WTC11 (cell line): ENCODE measurements at regions not wholly inside any gene's neighbourhood (a gene's known extent, or its start where the extent isn't known, plus 50 kb on each side); places are given as distances from the start of the nearest gene placed in this dataset.

Source experiments
- ATAC-seq: fragments of 200-7000 bp; cut with Tn5 transposase; 2 replicates; pipeline ENCODE4 v1.10.0; 2021; ENCODE audit warnings: mild to moderate bottlenecking, moderate library complexity
- CTCF ChIA-PET: fragments of 300-600 bp; sonication (Branson Sonifier 250); formaldehyde crosslinking; loops from one replicate; lab custom pipeline; 2021; ENCODE audit warnings: antibody characterized with exemption; lab: Charles Lee
- POLR2A ChIA-PET: fragments of 350-600 bp; sonication (Branson Sonifier 250); formaldehyde crosslinking; loops from one replicate; lab custom pipeline; 2021; ENCODE audit warnings: antibody characterized with exemption; lab: Charles Lee
- DNase-seq: peaks from one replicate; pipeline ENCODE4 v3.0.0; 2021; ENCODE audit warnings: low spot score
- H3K27ac Mint-ChIP-seq: 2 replicates; pipeline ENCODE4 v1.8.0; 2021; ENCODE audit warnings: mixed read lengths
- H3K27me3 Mint-ChIP-seq: 2 replicates; pipeline ENCODE4 v1.8.0; 2021; ENCODE audit warnings: low read depth, mild to moderate bottlenecking, moderate library complexity, mixed read lengths
- H3K36me3 Mint-ChIP-seq: 2 replicates; pipeline ENCODE4 v1.8.0; 2021; ENCODE audit warnings: mixed read lengths
- H3K4me1 Mint-ChIP-seq: 2 replicates; pipeline ENCODE4 v1.8.0; 2022; ENCODE audit warnings: mixed read lengths
- H3K4me3 Mint-ChIP-seq: 2 replicates; pipeline ENCODE4 v1.8.0; 2021; ENCODE audit warnings: mild to moderate bottlenecking, moderate library complexity, mixed read lengths
- H3K9me3 Mint-ChIP-seq: 2 replicates; pipeline ENCODE4 v1.8.0; 2021; ENCODE audit warnings: mixed read lengths
- CREM ChIP-seq: sonication (generic); formaldehyde crosslinking; IDR thresholded peaks from 2 replicates; pipeline ENCODE4 v1.8.1; 2022; ENCODE audit warnings: mild to moderate bottlenecking, missing genetic modification reagents, moderate library complexity
- GRHL2 ChIP-seq: fragments of 250-450 bp; sonication (Bioruptor Pico); IDR thresholded peaks from 2 replicates; pipeline ENCODE4 v1.8.0; 2022; ENCODE audit warnings: mild to moderate bottlenecking, moderate library complexity; ENCODE audit not compliant: insufficient replicate concordance, severe bottlenecking
- MXD4 ChIP-seq: fragments of 250-450 bp; sonication (Bioruptor Pico); IDR thresholded peaks from 2 replicates; pipeline ENCODE4 v1.8.0; 2021; ENCODE audit warnings: mild to moderate bottlenecking, moderate library complexity, borderline replicate concordance
- NFYB ChIP-seq: sonication (generic); formaldehyde crosslinking; conservative IDR thresholded peaks from 2 replicates; pipeline ENCODE4 v1.8.0; 2022; ENCODE audit warnings: low read depth, missing genetic modification reagents
- NR1H2 ChIP-seq: sonication (generic); formaldehyde crosslinking; IDR thresholded peaks from 2 replicates; pipeline ENCODE4 v1.9.0; 2021; ENCODE audit warnings: mild to moderate bottlenecking, moderate library complexity, missing genetic modification reagents
- RELA ChIP-seq: sonication (generic); formaldehyde crosslinking; IDR thresholded peaks from 2 replicates; pipeline ENCODE4 v1.8.1; 2022; ENCODE audit warnings: missing genetic modification reagents, mild to moderate bottlenecking, borderline replicate concordance
- SMAD3 ChIP-seq: sonication (generic); formaldehyde crosslinking; IDR thresholded peaks from 2 replicates; pipeline ENCODE4 v1.8.0; 2022; ENCODE audit warnings: missing genetic modification reagents, mild to moderate bottlenecking, borderline replicate concordance
- SMAD4 ChIP-seq: sonication (generic); formaldehyde crosslinking; IDR thresholded peaks from 2 replicates; pipeline ENCODE4 v1.8.0; 2022; ENCODE audit warnings: mild to moderate bottlenecking, missing genetic modification reagents
- TEAD1 ChIP-seq: sonication (generic); formaldehyde crosslinking; IDR thresholded peaks from 2 replicates; pipeline ENCODE4 v1.8.0; 2022; ENCODE audit warnings: mild to moderate bottlenecking, missing genetic modification reagents
- TF ChIP-seq, protein P1 (sequence below): sonication (generic); formaldehyde crosslinking; IDR thresholded peaks from 2 replicates; pipeline ENCODE4 v1.8.1; 2023; ENCODE audit warnings: mild to moderate bottlenecking, missing genetic modification reagents, moderate library complexity
- TF ChIP-seq, protein P2 (sequence below): fragments of 250-450 bp; sonication (Bioruptor Pico); IDR thresholded peaks from 2 replicates; pipeline ENCODE4 v1.8.0; 2021; ENCODE audit warnings: mild to moderate bottlenecking
- TF ChIP-seq, protein P3 (sequence below): sonication (generic); formaldehyde crosslinking; IDR thresholded peaks from 2 replicates; pipeline ENCODE4 v1.8.1; 2022; ENCODE audit warnings: mild to moderate bottlenecking, missing genetic modification reagents, moderate library complexity, borderline replicate concordance
- TF ChIP-seq, protein P4 (sequence below): sonication (generic); formaldehyde crosslinking; IDR thresholded peaks from 2 replicates; pipeline ENCODE4 v1.8.0; 2022; ENCODE audit warnings: missing genetic modification reagents
- TF ChIP-seq, protein P5 (sequence below): sonication (generic); formaldehyde crosslinking; IDR thresholded peaks from 2 replicates; pipeline ENCODE4 v1.8.1; 2022; ENCODE audit warnings: low read depth, missing genetic modification reagents, borderline replicate concordance

DNA sequence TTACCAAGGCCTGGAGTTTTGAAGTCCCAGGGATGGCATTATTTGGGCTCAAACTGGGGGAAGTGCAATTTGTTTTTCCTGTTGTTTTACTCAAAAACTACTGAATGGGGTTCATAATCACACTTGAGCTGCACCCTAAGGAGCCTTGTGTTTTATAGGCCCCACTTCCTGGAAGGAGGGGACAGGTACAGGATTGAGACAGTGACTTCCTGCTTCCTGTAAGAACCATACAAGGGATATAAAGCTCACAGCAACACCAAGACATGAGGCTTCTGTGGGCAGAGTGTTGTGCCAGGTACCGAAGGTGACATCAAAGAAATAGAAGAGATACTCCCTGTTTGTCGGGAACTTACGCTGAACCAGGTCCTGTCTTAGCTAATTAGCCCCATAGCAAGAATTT lies 70.4 kb upstream of the SKOR2 start:
- no peaks in the 10 kb centered on the region for H3K9me3 Mint-ChIP-seq
- TF ChIP-seq SMAD4 (no peak), RELA (CRISPR knock-in tag) (no peak)
- TF ChIP-seq, protein P1, sequence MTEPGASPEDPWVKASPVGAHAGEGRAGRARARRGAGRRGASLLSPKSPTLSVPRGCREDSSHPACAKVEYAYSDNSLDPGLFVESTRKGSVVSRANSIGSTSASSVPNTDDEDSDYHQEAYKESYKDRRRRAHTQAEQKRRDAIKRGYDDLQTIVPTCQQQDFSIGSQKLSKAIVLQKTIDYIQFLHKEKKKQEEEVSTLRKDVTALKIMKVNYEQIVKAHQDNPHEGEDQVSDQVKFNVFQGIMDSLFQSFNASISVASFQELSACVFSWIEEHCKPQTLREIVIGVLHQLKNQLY (CRISPR knock-in tag) = no peak
- ATAC-seq = no peak
- DNase-seq = no peak
- no peak overlapping the region for H3K27ac Mint-ChIP-seq
- no peaks in the 10 kb centered on the region for H3K36me3 Mint-ChIP-seq
- H3K4me1 Mint-ChIP-seq = no peaks in the 10 kb centered on the region
- ChIA-PET CTCF (no interaction called here), POLR2A (no interaction called here)
- no peak overlapping the region for H3K4me3 Mint-ChIP-seq
- no peaks in the 10 kb centered on the region; the same call in 1 of the 2 replicates for H3K27me3 Mint-ChIP-seq

DNA sequence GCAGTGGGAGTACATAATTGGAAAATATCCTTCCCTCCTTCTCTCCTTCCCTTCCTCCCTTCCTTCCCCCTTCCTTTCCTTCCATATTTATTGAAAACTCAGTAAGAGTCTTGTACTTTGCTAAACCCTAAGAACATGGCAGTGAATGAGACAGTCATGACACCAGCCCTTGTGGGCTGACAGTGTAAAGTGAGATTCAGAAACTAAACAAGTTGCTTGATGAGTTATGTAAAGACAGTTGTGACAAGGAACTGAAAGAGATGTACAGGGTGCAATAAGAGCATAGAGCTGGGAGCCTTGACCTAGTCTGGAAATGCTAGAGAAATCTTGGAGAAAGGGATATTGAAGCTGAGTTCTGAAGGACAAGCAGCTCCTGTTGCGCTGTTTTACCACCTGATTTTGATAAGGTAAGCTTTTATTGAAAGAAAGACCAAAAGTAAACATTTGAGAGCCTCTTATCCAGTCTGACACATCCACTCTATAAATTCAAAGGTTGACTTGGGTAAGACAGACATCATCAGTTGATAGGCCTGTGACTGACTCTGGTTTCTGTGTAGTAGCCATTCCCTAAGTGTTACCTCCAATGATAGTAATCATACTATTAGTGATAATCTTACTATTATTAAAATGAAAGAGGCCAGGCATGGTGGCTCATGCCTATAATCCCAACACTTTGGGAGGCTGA lies 66.5 kb upstream of the SKOR2 start:
- H3K27me3 Mint-ChIP-seq = no peaks in the 10 kb centered on the region; the same call in 1 of the 2 replicates
- ATAC-seq (no peak), DNase-seq (no peak)
- H3K4me1 Mint-ChIP-seq = no peaks in the 10 kb centered on the region
- H3K36me3 Mint-ChIP-seq = no peaks in the 10 kb centered on the region
- H3K27ac Mint-ChIP-seq = no peak overlapping the region
- H3K9me3 Mint-ChIP-seq = no peaks in the 10 kb centered on the region
- TF ChIP-seq CREM (CRISPR knock-in tag) = no peak
- no peak for TF ChIP-seq NR1H2
- no peak overlapping the region for H3K4me3 Mint-ChIP-seq
- ChIA-PET POLR2A (no interaction called here), CTCF (no interaction called here)

DNA sequence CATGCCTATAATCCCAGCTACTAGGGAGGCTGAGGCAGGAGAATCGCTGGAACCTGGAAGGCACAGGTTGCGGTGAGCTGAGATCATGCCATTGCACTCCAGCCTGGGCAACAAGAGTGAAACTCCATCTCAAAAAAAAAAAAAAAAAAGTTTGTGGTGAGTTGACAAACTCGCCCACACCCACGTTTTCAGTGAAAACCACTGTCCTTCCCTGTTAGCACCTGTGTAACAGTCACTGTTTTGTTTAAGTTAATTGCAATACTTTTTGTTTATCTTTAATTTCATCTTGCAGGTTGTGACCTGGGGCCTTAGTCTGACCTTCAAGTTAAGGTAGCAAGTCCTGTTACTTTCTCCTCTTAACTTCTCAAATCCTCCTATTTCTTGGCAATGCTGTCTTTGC lies 65.5 kb upstream of the SKOR2 start:
- ATAC-seq (no peak), DNase-seq (no peak)
- Mint-ChIP-seq H3K9me3 (peaks cover 2% of the 10 kb centered on the region), H3K4me3 (no peak overlapping the region), H3K4me1 (peaks cover 2% of the 10 kb centered on the region), H3K27ac (no peak overlapping the region), H3K36me3 (no peaks in the 10 kb centered on the region), H3K27me3 (no peaks in the 10 kb centered on the region; the same call in 1 of the 2 replicates)
- ChIA-PET CTCF (no interaction called here), POLR2A (no interaction called here)
- TF ChIP-seq SMAD3 = no peak
- TF ChIP-seq TEAD1 (CRISPR knock-in tag) = no peak
- TF ChIP-seq, protein P2, sequence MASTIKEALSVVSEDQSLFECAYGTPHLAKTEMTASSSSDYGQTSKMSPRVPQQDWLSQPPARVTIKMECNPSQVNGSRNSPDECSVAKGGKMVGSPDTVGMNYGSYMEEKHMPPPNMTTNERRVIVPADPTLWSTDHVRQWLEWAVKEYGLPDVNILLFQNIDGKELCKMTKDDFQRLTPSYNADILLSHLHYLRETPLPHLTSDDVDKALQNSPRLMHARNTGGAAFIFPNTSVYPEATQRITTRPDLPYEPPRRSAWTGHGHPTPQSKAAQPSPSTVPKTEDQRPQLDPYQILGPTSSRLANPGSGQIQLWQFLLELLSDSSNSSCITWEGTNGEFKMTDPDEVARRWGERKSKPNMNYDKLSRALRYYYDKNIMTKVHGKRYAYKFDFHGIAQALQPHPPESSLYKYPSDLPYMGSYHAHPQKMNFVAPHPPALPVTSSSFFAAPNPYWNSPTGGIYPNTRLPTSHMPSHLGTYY (CRISPR knock-in tag) = no peak
- TF ChIP-seq, protein P3, sequence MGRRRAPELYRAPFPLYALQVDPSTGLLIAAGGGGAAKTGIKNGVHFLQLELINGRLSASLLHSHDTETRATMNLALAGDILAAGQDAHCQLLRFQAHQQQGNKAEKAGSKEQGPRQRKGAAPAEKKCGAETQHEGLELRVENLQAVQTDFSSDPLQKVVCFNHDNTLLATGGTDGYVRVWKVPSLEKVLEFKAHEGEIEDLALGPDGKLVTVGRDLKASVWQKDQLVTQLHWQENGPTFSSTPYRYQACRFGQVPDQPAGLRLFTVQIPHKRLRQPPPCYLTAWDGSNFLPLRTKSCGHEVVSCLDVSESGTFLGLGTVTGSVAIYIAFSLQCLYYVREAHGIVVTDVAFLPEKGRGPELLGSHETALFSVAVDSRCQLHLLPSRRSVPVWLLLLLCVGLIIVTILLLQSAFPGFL (CRISPR knock-in tag) = no peak
- TF ChIP-seq, protein P4, sequence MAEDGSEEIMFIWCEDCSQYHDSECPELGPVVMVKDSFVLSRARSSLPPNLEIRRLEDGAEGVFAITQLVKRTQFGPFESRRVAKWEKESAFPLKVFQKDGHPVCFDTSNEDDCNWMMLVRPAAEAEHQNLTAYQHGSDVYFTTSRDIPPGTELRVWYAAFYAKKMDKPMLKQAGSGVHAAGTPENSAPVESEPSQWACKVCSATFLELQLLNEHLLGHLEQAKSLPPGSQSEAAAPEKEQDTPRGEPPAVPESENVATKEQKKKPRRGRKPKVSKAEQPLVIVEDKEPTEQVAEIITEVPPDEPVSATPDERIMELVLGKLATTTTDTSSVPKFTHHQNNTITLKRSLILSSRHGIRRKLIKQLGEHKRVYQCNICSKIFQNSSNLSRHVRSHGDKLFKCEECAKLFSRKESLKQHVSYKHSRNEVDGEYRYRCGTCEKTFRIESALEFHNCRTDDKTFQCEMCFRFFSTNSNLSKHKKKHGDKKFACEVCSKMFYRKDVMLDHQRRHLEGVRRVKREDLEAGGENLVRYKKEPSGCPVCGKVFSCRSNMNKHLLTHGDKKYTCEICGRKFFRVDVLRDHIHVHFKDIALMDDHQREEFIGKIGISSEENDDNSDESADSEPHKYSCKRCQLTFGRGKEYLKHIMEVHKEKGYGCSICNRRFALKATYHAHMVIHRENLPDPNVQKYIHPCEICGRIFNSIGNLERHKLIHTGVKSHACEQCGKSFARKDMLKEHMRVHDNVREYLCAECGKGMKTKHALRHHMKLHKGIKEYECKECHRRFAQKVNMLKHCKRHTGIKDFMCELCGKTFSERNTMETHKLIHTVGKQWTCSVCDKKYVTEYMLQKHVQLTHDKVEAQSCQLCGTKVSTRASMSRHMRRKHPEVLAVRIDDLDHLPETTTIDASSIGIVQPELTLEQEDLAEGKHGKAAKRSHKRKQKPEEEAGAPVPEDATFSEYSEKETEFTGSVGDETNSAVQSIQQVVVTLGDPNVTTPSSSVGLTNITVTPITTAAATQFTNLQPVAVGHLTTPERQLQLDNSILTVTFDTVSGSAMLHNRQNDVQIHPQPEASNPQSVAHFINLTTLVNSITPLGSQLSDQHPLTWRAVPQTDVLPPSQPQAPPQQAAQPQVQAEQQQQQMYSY = no peak
- no peak for TF ChIP-seq NFYB (CRISPR knock-in tag)
- TF ChIP-seq GRHL2 (CRISPR knock-in tag) = no peak
- TF ChIP-seq MXD4 (CRISPR knock-in tag) = no peak
- TF ChIP-seq, protein P5, sequence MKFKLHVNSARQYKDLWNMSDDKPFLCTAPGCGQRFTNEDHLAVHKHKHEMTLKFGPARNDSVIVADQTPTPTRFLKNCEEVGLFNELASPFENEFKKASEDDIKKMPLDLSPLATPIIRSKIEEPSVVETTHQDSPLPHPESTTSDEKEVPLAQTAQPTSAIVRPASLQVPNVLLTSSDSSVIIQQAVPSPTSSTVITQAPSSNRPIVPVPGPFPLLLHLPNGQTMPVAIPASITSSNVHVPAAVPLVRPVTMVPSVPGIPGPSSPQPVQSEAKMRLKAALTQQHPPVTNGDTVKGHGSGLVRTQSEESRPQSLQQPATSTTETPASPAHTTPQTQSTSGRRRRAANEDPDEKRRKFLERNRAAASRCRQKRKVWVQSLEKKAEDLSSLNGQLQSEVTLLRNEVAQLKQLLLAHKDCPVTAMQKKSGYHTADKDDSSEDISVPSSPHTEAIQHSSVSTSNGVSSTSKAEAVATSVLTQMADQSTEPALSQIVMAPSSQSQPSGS (CRISPR knock-in tag) = no peak
- TF ChIP-seq, protein P1 (CRISPR knock-in tag) = no peak
